Fibroblast of lung (primary cell): ENCODE measurements at regions not wholly inside any gene's neighbourhood (a gene's known extent, or its start where the extent isn't known, plus 50 kb on each side); places are given as distances from the start of the nearest gene placed in this dataset.

Source experiments
- EZH2 ChIP-seq: IDR thresholded peaks from 2 replicates; pipeline ENCODE4 v1.5.1; 2012; ENCODE audit warnings: low read length, control low read depth, mild to moderate bottlenecking; ENCODE audit errors: missing control alignments
- TF ChIP-seq, protein P1 (sequence below), 2 donors: IDR thresholded peaks in 1 of 2; conservative IDR thresholded peaks in 1 of 2; 1 replicate in 1 of 2; 2 replicates in 1 of 2; pipeline ENCODE4 v1.5.1; 2011 to 2012; ENCODE audit warnings: low read length in 2 of 2, control low read depth in 1 of 2, inconsistent platforms in 1 of 2, low read depth in 1 of 2, mild to moderate bottlenecking in 1 of 2

GRCh38 chr5:89241186-89241585 is 358.2 kb upstream of the MEF2C start:
- TF ChIP-seq, protein P1, sequence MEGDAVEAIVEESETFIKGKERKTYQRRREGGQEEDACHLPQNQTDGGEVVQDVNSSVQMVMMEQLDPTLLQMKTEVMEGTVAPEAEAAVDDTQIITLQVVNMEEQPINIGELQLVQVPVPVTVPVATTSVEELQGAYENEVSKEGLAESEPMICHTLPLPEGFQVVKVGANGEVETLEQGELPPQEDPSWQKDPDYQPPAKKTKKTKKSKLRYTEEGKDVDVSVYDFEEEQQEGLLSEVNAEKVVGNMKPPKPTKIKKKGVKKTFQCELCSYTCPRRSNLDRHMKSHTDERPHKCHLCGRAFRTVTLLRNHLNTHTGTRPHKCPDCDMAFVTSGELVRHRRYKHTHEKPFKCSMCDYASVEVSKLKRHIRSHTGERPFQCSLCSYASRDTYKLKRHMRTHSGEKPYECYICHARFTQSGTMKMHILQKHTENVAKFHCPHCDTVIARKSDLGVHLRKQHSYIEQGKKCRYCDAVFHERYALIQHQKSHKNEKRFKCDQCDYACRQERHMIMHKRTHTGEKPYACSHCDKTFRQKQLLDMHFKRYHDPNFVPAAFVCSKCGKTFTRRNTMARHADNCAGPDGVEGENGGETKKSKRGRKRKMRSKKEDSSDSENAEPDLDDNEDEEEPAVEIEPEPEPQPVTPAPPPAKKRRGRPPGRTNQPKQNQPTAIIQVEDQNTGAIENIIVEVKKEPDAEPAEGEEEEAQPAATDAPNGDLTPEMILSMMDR (conservative IDR thresholded peaks at IDR 0.05 in 1 of 2, IDR thresholded peaks at IDR 0.05 in 1 of 2; ENCODE audit: low read depth in 1 of 2, low read length in 2 of 2) = no peak
- no peak for TF ChIP-seq EZH2
